ENCODE measurements at regions not wholly inside any gene's neighbourhood (a gene's known extent, or its start where the extent isn't known, plus 50 kb on each side); places are given as distances from the start of the nearest gene placed in this dataset.

GRCh38 chr1:101317590-101317989, 80.8 kb downstream of the S1PR1 start:
- TF ChIP-seq CTCF (conservative IDR thresholded peaks at IDR 0.05; ENCODE audit: low read depth, low read length) (peak; percentile 40), EZH2 (IDR thresholded peaks at IDR 0.05; ENCODE audit: borderline replicate concordance, low read depth, low read length, poor library complexity, severe bottlenecking) (no peak)
